Hematopoietic multipotent progenitor cell treated with erythropoietin and hydrocortisone succinate and interleukin-3 and kit ligand, for 15 days (in vitro differentiated cells): ENCODE measurements at regions not wholly inside any gene's neighbourhood (a gene's known extent, or its start where the extent isn't known, plus 50 kb on each side); places are given as distances from the start of the nearest gene placed in this dataset.

Experiments used
- DNase-seq: peaks from one replicate; pipeline ENCODE4 v3.0.0-alpha.2; 2015; ENCODE audit warnings: low spot score

GRCh38 chr4:106766519-106766918 lies 269.6 kb downstream of the DKK2 start:
- DNase-seq: no peak

DNA sequence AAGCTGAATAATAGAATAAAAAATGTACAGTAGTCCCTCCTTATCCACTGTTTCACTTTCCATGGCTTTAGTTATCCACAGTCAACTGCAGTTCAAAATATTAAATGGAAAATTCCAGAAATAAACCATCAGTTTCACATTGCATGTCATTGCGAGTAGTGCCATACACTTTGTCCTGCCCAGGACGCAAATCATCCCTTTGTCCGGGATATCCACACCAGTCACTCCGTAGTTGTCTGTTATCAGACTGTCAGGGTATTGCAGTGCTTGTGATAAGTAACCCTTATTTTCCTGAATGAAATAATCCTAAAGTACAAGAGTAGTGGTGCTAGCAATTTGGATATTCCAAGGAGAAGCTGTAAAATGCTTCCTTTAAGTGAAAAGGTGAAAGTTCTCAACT lies 271.3 kb downstream of the DKK2 start:
- no peak for DNase-seq

GRCh38 chr4:106762666-106763443 lies 273.3 kb downstream of the DKK2 start:
- no peak for DNase-seq

- no peak for DNase-seq
Observed at GRCh38 chr4:106753426-106753825, 282.7 kb downstream of the DKK2 start.

DNA sequence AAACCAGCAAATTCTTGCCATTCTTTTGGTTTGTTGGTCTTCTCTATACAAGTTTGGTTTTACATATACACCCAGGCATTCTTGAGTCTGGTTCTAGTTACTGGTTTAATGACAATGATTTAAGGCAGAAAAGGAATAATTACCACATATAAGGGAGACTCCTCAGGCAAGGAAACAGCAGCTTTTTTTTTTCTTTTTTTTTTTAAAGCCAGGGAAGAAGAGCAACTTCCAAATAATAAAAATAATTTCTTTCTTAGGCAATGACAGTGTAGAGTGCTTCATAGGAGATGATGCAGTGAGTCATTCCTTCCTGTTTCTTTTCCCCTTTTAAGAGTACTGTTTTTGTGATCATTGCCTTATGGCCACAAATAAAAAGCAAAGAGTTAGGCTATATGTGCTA lies 289.7 kb downstream of the DKK2 start:
- DNase-seq: no peak

- no peak for DNase-seq
Observed at GRCh38 chr4:106738121-106738520, 298.0 kb downstream of the DKK2 start.

GRCh38 chr4:106718548-106718947 lies 317.6 kb downstream of the DKK2 start:
- no peak for DNase-seq

DNA sequence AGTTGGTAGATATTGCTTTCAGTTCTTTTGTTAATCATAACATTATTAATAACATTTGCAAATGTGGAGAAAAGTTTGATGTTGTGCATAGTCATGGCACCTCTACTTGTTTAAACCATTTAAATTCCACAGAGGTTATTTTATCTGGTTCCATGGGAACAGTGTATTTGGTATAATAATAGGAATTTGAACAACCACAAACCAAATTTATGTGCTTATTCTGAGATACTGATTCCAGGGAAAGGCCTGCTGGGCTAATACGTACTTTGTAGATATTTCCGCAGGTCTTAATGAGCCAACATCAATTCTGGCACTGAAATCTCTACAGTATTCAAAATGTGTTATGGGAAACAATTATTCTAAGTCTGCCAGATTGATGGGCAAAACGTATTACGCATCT lies 319.0 kb downstream of the DKK2 start:
- no peak for DNase-seq

DNA sequence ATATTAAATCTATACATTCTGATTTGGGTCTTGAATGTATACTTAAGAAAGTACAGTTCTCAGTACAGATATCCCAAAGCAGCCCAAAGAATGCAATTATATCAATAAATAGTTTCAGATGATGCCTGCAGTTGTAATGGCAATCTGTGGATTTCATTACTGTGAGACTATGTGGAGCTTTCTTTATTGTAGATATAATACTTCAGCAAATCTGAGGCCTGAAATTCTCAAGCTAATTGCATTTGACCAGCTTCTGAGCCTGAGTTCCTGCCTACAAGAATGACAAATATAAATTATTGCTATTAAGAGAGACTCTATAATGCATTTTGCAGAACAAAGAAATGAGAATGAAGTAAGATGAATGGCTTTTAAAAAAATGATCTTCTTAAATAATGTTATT lies 320.3 kb downstream of the DKK2 start:
- DNase-seq: no peak

GRCh38 chr4:106708464-106708816 lies 327.7 kb downstream of the DKK2 start:
- DNase-seq: no peak

DNA sequence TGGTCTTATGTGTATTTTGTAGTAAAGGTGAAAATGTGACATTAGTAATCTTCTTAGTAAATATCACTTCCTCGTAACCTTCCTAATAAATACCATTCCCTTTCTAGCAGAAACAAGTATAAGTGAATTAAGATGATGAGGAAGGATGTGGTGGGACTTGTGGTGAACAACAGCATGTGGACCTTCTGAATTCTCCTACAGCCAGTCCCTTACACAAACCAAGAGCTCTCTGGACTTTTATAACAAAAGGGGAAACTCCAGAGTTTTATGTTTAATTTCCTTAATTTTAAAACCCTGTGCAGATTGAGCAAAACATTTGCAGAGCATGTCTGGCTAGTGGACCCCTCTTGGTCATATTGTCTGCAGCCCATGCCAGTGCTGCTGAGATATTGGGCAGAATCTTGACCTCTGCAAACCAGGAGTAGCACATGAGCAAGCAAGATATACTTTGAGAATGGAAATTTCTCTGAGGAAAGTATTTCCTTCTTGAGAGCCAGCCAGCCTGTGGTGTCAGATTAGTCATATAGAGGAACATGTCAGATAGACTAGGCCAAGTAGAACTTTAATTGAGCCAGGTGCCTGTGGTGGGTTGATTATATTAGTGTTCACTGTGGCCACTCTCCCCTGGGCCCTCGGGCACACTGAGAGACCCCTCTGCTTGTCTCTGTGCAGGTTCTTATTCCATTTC lies 328.2 kb downstream of the DKK2 start:
- DNase-seq: no peak

DNA sequence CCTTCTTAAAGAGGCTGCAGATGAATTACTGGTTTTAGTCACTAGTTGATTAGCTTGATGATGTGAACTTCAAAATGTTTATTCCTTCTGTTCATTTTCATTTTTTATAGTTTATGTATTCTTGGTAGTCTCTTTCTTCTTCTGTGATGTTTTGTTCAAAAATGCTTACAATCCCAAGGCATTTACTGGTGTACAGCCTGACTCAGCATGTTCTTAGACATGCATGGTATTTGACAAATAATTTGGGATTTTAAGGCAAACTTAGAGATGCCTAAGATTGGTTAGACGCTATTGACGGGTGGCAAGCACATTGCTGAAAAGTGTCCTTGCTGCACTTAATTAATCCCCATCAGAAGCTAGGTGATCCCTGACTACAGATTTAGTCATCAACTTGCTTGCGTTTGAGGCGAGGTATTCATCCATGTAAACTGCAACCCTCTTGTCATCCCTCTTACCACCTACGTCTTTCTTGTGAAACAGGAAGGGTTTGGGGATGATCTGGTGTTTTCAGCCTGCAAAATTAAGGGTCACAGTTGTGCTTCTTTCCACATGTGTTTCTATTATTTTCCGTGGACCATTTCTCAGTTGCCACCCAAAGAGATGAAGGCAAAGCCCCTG lies 331.8 kb downstream of the DKK2 start:
- DNase-seq: no peak

DNA sequence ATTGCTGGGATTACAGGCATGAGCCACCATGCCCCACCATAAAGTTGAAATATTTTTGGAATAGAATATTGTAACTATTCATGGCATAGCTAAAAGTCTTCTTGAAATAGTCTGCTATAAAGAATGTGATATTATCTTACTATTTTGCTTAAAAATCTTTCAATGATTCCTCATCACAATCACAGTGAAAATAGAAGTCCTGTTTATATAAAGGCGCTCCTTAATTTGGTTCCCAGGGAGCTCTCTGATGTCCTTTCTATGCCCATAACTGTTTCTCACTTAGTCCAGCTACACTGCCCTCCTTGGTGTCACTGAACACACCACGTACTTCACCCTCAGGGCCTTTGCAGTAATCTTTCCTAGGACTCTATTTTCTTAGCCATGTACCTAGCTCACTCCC lies 331.7 kb upstream of the GIMD1 start:
- DNase-seq: no peak

DNA sequence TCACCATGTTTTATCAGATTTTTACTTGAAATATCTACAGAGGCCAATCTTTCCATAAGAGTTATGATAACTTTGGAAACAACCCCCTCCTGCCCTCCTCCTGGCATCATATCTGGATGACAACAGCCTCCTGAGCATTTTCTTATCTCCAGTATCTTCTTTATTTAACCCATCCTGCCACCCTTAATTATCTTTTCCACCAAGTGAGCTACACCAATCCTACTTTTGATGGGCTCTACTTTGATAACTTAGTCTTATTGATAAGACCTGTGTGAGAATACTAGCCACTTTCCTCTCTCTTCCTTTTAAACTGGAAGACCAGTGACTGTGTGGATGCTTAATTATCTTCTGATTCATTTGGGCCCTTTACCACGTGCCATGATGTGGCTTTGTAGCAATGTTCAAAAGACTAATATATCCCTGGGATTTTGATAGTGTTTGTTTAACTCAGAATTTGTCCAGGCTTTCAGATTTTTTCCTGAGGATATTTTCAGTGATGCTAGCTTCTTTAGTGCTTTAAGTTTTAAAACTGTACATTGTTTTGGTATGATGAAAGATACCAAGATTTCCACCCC lies 330.1 kb upstream of the GIMD1 start:
- DNase-seq: no peak

DNA sequence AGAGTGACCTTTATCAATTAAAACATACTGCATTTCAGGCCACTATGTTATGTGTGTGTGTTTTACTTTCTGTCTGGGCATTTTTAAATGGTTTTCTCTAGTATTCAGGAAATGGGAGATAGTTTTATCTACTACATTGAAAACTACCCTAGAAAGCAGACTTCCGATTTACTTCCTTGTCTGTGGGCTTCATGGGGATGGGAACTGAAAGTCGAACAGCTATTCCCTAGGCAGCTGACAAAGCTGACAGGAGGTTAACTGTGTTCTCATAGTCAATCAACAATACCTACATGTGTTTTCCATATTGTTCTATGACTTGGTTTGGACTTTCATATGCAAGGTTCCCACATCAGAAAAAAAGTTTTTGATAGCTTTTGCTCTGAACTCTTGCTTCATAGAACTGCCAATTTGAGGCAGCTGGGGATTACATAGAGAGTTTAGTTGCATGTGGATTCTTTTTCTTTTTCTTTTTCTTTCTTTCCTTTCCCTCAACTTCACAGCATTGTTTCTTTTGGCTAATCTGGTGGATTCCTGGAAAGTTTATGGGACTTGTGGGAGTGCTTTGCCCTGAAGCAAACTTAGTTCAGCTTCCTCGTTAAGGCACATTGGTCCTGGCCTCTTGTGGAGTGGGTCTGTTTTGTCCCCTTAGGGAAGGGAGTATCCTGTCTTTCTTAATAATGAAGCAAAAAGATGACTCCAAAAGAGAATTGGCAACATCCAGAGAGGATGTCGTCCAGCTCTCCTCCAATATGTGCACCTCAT lies 327.1 kb upstream of the GIMD1 start:
- no peak for DNase-seq

- no peak for DNase-seq
Observed at GRCh38 chr4:106694232-106694631, 325.7 kb upstream of the GIMD1 start.

GRCh38 chr4:106691749-106692148 lies 323.2 kb upstream of the GIMD1 start:
- DNase-seq: no peak

DNA sequence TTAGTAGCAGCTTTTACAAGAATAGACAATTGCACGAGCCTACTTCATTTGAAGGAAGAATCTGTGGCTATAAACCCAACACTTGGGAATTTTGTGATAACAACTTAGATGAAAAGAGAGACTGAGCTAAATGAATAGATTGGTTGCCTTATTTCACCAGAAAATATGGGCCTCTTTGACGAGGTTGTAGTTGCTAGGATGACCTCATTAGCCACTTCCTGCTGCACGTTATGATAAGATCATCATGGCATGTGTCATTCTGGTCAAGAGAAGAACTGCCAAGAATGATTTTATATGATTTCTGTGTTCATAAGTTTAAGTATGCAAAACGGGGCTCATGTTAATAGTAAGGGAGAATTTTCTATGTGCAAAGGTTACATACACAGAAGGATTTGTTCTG lies 321.9 kb upstream of the GIMD1 start:
- DNase-seq: no peak

DNA sequence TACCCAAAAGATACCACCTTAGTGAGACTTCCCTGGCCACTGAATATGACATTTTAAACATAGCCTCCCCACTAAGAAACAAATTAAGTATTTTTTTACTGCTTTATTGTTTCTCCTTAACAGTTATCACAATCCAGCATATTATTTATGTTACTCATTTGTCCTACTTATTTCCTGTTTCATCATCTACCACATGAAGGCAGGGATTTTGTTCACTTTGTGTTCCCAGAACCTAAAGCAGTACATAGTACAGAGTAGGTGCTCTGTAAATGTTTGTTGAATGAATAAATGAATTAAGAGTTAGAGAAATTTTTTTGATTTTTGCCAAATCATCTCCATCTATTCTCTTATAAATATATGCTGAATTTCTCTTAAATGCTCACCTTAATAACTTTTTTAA lies 318.4 kb upstream of the GIMD1 start:
- DNase-seq: no peak

DNA sequence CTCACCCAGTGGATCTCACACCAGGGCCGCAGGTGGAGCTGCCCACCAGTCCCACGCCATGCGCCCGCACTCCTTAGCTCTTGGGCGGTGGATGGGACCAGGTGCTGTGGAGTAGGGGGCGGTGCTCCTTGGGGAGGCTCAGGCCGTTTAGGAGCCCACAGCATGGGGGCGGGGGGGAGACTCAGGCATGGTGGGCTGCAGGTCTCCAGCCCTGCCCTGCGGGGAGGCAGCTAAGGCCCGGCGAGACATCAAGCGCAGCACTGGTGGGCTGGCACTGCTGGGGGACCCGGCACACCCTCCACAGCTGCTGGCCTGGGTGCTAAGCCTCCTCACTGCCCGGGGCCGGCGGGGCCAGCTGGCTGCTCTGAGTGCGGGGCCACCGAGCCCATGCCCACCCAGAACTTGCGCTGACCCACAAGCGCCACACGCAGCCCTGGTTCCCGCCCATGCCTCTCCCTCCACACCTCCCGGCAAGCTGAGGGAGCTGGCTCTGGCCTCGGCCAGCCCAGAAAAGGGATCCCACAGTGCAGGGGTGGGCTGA lies 312.9 kb upstream of the GIMD1 start:
- no peak for DNase-seq

GRCh38 chr4:106679063-106679462 lies 310.5 kb upstream of the GIMD1 start:
- no peak for DNase-seq

GRCh38 chr4:106677213-106677612 lies 308.6 kb upstream of the GIMD1 start:
- no peak for DNase-seq
